Small intestine (tissue), 7 donors: ENCODE measurements at regions not wholly inside any gene's neighbourhood (a gene's known extent, or its start where the extent isn't known, plus 50 kb on each side); places are given as distances from the start of the nearest gene placed in this dataset.

Source experiments
- DNase-seq, 2 donors: peaks; one replicate each; pipeline versions ENCODE4 v3.0.0 to v3.0.0-alpha.2; 2013
- FAIRE-seq: peaks from 2 replicates; lab custom pipeline; 2012; peaks lifted over from hg19 to GRCh38; lab: Jason Lieb, UNC
- H3K27ac ChIP-seq, 3 donors: one replicate each; pipeline ENCODE4 v1.5.1; 2013; ENCODE audit warnings: low read length in 2 of 3, mild to moderate bottlenecking in 2 of 3, control low read depth in 1 of 3, inconsistent platforms in 1 of 3, low read depth in 1 of 3, moderate library complexity in 1 of 3
- H3K27me3 ChIP-seq, 3 donors: one replicate each; pipeline ENCODE4 v1.6.1; 2013; ENCODE audit warnings: low read length in 3 of 3, inconsistent platforms in 1 of 3; ENCODE audit not compliant: control insufficient read depth in 3 of 3, insufficient read depth in 3 of 3
- H3K36me3 ChIP-seq, 3 donors: one replicate each; pipeline ENCODE4 v1.6.1; 2013; ENCODE audit warnings: low read length in 3 of 3, inconsistent platforms in 1 of 3, low read depth in 1 of 3, mild to moderate bottlenecking in 1 of 3, moderate library complexity in 1 of 3; ENCODE audit not compliant: control insufficient read depth in 3 of 3, insufficient read depth in 2 of 3
- H3K4me1 ChIP-seq, 3 donors: one replicate each; pipeline ENCODE4 v1.6.1; 2013; ENCODE audit warnings: low read length in 2 of 3, inconsistent platforms in 1 of 3, low read depth in 1 of 3, mild to moderate bottlenecking in 1 of 3, moderate library complexity in 1 of 3; ENCODE audit not compliant: control insufficient read depth in 3 of 3, insufficient read depth in 2 of 3
- H3K4me3 ChIP-seq, 3 donors: one replicate each; pipeline ENCODE4 v1.5.1; 2013; ENCODE audit warnings: low read length in 3 of 3, control low read depth in 1 of 3, inconsistent platforms in 1 of 3, low read depth in 1 of 3, mild to moderate bottlenecking in 1 of 3, moderate library complexity in 1 of 3
- H3K9me3 ChIP-seq, 2 donors: one replicate each; pipeline ENCODE4 v1.6.1; 2013; ENCODE audit warnings: low read depth in 1 of 2, low read length in 1 of 2; ENCODE audit not compliant: control insufficient read depth in 2 of 2, insufficient read depth in 1 of 2
- WGBS, 3 donors: extraction: QIAGEN DNeasy Blood & Tissue Kit; methylation state at CpG; one replicate each; pipeline ENCODE4 v1.1.7; 2013; 5-methylcytosine and 5-hydroxymethylcytosine counted together
- donor health status: healthy with polysubstance abuse.
- donor health status: control.
- donor health status: control.
- donor health status: Bipolar disorder and iron deficiency.
- donor health status: healthy.

DNA sequence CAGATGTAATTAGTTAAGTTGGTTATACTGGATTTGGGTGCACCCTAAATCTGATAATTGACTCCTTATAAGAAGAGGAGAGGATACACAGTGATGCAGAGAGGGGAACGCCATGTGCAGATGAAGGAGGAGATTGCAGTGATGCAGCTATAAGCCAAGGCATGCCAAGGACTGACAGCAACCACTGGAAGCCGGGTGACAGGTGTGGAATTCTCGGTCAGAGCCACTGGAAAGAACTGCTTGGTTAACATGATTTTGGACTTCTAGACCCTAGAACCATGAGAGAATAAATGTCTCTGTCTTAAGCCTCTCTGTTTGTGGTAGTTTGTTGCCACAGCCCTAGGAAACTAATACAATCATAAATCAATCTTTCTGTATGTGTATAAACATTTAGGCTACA, 403.3 kb upstream of the CDH20 start:
- DNase-seq (no peak), FAIRE-seq (no peak)
- H3K4me3 ChIP-seq = no peak overlapping the region
- 57 to 74% (median 63%) methylated on average over 3 of the region's 3 CpGs for WGBS, 3 donors
- H3K4me1 ChIP-seq = no peaks in the 10 kb centered on the region
- H3K27me3 ChIP-seq = no peaks in the 10 kb centered on the region
- H3K27ac ChIP-seq = no peak overlapping the region
- H3K36me3 ChIP-seq = no peaks in the 10 kb centered on the region
- no peaks in the 10 kb centered on the region for H3K9me3 ChIP-seq

DNA sequence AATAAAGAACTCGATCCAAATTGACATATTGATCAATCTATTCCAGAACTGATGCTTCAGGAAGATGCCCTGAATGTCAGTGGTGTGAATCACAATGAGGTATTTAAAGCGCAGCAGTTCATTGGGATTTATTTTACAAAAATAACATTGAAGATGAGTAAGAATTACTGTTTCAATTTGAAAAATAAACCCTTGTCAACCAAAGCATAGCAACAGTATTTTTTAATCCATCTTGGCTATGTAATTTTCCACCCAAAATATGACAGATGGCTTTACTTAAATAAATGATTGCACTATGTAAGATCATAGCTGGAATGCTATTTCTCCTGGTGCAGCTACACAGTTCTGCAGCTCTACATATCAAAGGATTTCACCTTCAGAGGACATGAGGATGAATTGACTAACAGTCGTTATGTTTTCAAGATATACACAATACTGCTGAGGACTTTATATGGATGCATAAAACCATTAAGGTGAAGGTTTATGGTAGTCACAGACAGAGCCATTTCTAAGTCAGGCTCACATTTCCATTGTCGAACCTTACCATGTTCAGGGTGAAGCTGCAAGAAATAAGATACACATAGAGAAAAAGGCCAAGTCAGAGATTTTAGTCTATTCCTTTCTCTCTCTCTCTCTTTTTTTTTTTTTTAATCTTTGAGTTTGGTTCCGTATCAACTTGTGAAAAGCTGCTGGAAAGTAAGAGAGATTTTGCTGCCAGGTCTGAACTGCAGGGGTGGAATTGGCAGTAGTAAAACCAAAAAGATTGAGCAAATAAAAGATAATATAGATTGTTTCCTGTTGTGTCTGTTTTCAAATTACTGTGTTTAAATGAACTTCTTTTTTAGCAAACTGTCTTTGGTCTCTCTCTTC, 398.0 kb upstream of the CDH20 start:
- Histone ChIP-seq H3K9me3 (no peaks in the 10 kb centered on the region), H3K4me3 (no peak overlapping the region), H3K36me3 (no peaks in the 10 kb centered on the region), H3K27me3 (no peaks in the 10 kb centered on the region), H3K4me1 (no peaks in the 10 kb centered on the region), H3K27ac (no peak overlapping the region)
- DNase-seq (no peak), FAIRE-seq (no peak)
- 73 to 77% (median 73%) methylated on average over 5 of the region's 5 CpGs for WGBS, 3 donors

DNA sequence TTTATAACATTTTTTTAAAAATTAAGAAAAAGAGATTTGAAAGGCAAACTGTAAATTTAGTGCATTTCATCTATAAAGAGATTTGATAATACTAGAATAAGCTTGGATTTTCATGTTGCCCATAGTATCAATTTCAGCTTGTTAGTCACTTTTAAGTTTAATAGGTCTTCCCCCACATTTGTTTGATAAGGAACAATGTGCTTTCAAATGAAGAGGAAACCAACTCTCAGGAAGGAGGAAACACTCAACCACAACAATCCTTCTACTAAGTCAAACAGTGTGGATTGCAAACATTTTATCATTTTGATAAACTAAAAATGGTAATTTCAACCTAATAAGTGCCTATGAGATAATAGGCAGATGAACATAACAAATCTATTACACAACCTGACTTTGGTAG, 397.1 kb upstream of the CDH20 start:
- Histone ChIP-seq H3K36me3 (no peaks in the 10 kb centered on the region), H3K9me3 (no peaks in the 10 kb centered on the region), H3K4me3 (no peak overlapping the region), H3K27me3 (no peaks in the 10 kb centered on the region), H3K4me1 (no peaks in the 10 kb centered on the region), H3K27ac (no peak overlapping the region)
- DNase-seq (no peak), FAIRE-seq (no peak)

DNA sequence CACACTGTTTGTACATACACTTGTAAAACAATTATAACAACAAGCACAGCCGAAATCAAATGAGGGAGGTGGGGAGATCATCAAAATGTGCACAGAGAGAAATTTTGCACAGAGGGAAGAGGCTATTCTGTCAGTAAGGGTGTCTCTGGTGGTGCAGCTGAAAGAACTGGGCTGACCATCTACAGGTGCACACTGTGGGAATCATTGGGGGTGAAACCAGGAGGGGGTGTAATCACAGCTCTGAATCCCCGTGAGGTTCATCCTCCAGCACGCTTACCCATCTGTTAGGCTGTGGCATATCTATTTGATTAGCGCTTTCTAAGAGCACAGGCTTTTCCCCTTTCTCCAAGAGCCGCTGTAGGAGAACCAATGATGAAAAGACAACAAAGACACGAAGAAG, 389.9 kb upstream of the CDH20 start:
- H3K4me3 ChIP-seq = no peak overlapping the region
- no peak for DNase-seq
- no peaks in the 10 kb centered on the region for H3K4me1 ChIP-seq
- no peak for FAIRE-seq
- WGBS, 3 donors = 76 to 82% (median 79%) methylated on average over 6 of the region's 6 CpGs
- no peak overlapping the region for H3K27ac ChIP-seq
- no peaks in the 10 kb centered on the region for H3K36me3 ChIP-seq
- peaks cover 0 to 2% of the 10 kb centered on the region in 2 donors for H3K9me3 ChIP-seq
- no peaks in the 10 kb centered on the region for H3K27me3 ChIP-seq

DNA sequence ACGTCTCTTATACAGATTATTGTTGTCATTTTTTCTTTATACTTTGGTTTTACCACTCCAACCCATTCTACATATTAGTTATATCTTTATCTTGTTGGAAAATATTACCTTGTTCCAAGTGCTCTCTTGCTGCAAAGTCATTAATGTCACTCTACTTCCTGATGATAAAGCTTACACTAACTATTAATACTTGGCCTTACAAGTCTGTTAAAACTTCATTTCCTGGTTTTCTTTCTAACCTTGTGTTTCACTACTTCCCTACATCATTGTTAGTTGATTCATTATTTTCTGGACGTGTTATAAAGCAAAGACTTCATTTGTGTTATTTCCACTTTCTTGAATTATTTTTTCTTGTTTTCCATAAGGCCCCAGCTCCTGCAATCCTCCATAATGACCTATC, 382.6 kb upstream of the CDH20 start:
- Histone ChIP-seq H3K4me1 (no peaks in the 10 kb centered on the region), H3K27ac (peak overlapping the region in 1 of 3 donors; percentile 55), H3K4me3 (no peak overlapping the region), H3K27me3 (no peaks in the 10 kb centered on the region), H3K36me3 (no peaks in the 10 kb centered on the region), H3K9me3 (peaks cover 0 to under 1% of the 10 kb centered on the region in 2 donors)
- peak; percentile 73 for FAIRE-seq
- peak; percentile 1 to 77 for DNase-seq
- WGBS, 3 donors = 10 to 36% (median 17%) methylated on average over 2 of the region's 2 CpGs

DNA sequence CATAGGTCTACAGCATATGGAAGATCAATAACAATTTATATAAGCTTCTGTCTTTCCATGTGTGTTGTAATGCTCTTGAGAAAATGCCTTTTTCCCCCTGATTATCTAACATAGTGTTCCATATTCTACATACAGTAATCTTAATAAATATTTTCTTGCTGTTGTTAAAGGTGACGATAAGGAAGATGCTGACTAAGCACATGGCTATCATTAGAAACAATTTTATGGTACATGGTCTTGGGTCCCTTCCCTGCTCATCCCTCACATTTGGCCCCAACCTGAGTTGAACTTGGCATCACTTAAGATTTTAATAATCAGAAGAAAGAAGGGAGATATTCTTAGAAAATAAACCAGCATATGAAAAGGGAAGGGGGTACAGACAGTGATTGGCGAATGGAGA, 382.1 kb upstream of the CDH20 start:
- H3K4me1 ChIP-seq = no peaks in the 10 kb centered on the region
- no peak for FAIRE-seq

DNA sequence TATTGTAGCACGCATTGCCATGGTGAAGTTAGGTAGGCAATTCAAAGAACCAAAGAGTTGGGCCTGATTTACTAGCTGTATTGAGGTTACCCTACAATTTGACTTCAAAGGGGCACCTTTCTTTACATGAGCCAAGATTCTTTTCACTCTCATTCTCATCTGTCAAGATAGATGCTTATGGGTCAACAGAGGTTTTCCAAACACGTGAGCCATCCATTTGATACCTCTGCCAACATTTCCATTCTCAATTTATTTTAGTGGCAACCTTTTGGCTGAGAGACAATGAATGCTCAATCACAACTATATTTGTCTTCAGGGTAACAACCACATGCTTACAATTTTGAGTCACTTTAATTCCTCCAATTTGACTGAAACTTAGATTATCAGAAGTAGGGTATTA, 370.6 kb upstream of the CDH20 start:
- Histone ChIP-seq H3K27me3 (no peaks in the 10 kb centered on the region), H3K4me3 (no peak overlapping the region), H3K9me3 (no peaks in the 10 kb centered on the region), H3K36me3 (no peaks in the 10 kb centered on the region), H3K4me1 (no peaks in the 10 kb centered on the region), H3K27ac (no peak overlapping the region)
- 68 to 76% (median 70%) methylated on average over 2 of the region's 2 CpGs for WGBS, 3 donors
- DNase-seq = no peak
- FAIRE-seq = no peak

More for the DNA sequence above, 382.1 kb upstream of the CDH20 start:
- 65 to 80% (median 71%) methylated on average over 2 of the region's 2 CpGs for WGBS, 3 donors
- Histone ChIP-seq H3K27me3 (no peaks in the 10 kb centered on the region), H3K9me3 (no peaks in the 10 kb centered on the region), H3K4me3 (no peak overlapping the region), H3K27ac (peak overlapping the region in 1 of 3 donors; percentile 55), H3K36me3 (no peaks in the 10 kb centered on the region)
- DNase-seq = no peak

DNA sequence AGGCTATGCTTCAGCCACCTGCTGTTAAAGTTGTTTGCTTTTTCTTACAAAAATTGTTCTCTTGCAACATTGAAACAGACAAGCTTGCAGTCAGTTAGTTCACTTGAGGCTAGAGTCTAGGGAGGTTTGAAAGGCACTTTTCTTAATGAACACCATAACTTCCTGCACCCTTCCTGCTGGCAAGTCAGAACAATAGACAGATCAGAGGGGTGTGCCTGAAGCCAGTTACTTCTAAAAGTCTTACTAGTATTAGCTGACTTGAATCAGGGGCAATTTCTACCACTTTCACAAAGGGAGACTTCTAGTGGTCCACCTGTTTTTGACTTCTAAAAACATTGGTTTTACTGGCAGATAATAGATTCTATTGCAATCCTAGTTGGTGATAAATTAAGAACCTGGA, 367.4 kb upstream of the CDH20 start:
- H3K36me3 ChIP-seq = no peaks in the 10 kb centered on the region
- H3K27ac ChIP-seq = no peak overlapping the region
- H3K4me1 ChIP-seq = no peaks in the 10 kb centered on the region
- no peak overlapping the region for H3K4me3 ChIP-seq
- no peaks in the 10 kb centered on the region for H3K27me3 ChIP-seq
- no peak for DNase-seq
- FAIRE-seq = no peak
- H3K9me3 ChIP-seq = no peaks in the 10 kb centered on the region

DNA sequence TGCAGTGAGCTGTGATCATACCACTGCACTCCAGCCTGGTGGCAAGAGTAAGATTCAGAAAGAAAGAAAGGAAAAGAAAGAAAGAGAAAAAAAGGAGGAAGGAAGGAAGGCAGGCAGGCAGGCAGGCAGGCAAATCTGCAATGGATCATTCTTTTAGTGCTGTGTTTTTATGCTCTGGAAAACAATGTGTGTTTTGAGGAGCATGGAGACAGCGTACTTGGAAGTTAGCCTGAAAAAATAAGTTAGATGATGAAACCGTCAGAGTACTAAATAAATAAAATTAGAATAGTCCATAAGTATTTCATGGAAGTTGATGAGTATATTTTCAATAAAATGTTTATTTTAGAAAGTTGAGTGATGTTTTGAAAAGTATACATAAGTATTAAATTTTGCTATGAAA, 366.4 kb upstream of the CDH20 start:
- no peak overlapping the region for H3K27ac ChIP-seq
- FAIRE-seq = no peak
- no peaks in the 10 kb centered on the region for H3K4me1 ChIP-seq
- H3K27me3 ChIP-seq = no peaks in the 10 kb centered on the region
- WGBS, 3 donors = 63 to 81% (median 81%) methylated on average over 2 of the region's 2 CpGs
- H3K4me3 ChIP-seq = no peak overlapping the region
- no peaks in the 10 kb centered on the region for H3K36me3 ChIP-seq
- no peaks in the 10 kb centered on the region for H3K9me3 ChIP-seq
- no peak for DNase-seq
